ENCODE measurements at regions not wholly inside any gene's neighbourhood (a gene's known extent, or its start where the extent isn't known, plus 50 kb on each side); places are given as distances from the start of the nearest gene placed in this dataset.
"Not testable (repeated sequence)": the region's sequence is repeated elsewhere in the genome, so short reads cannot be mapped to it uniquely, and the experiment has no call there.

DNA sequence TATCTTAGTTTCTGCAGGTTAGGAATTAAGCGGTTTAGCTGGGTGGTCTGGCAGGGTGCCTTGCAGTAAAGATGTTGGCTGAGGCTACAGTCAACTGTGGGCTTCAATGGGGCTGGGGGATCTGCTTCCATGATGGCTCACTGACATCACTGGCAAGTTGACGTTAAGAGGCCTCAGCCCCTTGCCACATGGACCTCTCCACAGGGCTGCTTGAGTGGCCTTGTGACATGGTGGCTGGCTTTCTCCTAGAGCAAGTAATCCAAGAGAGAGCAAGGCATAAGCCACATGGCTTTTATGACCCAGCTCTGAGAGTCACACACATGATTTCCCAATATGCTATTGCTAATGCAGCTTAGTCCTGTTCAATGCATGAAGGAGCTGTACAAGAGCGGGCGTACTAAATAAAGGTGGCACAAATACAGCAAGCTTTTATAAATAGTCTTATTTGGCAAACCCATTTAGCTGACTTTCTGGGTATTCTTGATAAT, 109.1 kb downstream of the SEPTIN7 start:
- DNase-seq (ENCODE audit: low spot score) = no peak

DNA sequence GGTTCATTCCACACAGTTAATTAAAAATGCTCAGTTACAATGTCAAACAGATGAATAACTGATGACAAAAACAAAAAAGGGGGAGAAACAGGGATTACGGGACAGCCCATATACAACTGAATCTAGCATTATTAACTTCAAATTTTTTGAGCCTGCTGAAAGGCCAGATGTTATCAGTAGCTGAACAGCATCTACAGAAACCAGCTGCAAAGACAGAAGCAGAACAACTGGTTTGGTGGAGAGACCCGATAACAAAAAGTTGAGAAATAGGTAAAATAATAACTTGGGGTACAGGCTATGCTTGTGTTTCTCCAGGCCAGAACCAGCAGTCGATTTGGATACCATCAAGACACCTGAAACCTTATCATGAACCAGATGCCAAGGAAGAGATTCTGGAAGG, 109.8 kb downstream of the SEPTIN7 start:
- DNase-seq (ENCODE audit: low spot score) = not testable (repeated sequence)

GRCh38 chr7:35913350-35913749, 112.5 kb downstream of the SEPTIN7 start:
- DNase-seq (ENCODE audit: low spot score) = not testable (repeated sequence)

GRCh38 chr7:35914214-35914613, 113.4 kb downstream of the SEPTIN7 start:
- not testable (repeated sequence) for DNase-seq (ENCODE audit: low spot score)

- DNase-seq (ENCODE audit: low spot score) = not testable (repeated sequence)
Measured at GRCh38 chr7:35915247-35915955, 114.5 kb downstream of the SEPTIN7 start.

DNA sequence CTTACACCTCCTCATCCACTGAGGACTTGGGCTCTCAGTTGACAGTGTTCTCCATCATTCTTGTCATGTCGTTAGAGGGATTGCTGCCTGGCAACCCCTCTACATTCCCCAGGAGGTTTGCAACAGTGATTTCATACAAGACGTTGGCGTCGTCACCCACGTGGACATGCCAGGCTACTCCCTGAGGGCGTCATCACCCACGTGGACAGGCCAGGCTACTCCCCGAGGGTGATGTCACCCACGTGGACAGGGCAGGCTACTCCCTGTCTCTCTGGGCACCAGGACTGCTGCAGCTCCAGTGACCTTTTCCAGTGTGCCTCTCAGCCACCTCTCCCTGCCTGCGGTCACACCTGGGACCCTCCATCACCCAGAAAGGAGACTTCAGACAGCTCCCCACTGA, 117.4 kb downstream of the SEPTIN7 start:
- not testable (repeated sequence) for DNase-seq (ENCODE audit: low spot score)

DNA sequence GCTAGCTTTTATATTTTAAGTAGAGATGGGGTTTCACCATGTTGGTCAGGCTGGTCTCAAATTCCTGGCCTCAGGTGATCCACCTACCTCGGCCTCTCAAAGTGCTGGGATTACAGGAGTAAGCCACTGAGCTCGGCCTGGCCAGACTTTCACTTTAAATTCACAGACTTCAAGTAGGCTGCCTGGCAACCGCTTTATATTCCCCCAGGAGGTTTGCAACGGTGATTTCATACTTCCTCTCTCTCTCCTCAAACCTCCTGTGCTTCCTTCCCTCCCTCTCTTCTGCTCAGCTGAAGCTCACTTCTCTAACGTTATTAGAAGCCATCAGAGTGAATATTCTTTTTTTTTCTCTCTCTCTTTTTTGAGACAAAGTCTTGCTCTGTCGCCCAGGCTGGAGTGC, 118.8 kb downstream of the SEPTIN7 start:
- DNase-seq (ENCODE audit: low spot score) = not testable (repeated sequence)

GRCh38 chr7:35921338-35921737, 120.5 kb downstream of the SEPTIN7 start:
- DNase-seq (ENCODE audit: low spot score) = not testable (repeated sequence)

- not testable (repeated sequence) for DNase-seq (ENCODE audit: low spot score)
Measured at GRCh38 chr7:35924668-35925067, 123.8 kb downstream of the SEPTIN7 start.

DNA sequence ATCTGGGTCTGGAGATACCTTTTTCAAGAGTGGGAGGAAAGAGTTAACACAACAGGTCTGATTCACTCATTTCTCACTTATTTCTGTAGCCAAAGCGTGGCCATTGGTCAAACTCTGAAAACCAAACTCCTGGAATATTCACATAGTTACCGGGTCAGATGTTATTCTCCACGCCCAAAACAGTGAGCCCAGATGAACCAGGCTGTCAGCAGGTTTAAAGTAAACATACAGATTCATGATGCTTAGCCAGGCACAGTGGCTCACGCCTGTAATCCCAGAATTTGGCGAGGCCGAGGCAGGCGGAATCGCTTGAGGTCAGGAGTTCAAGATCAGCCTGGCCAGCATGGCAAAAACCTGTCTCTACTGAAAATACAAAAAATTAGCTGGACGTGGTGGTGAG, 126.1 kb downstream of the SEPTIN7 start:
- DNase-seq (ENCODE audit: low spot score) = not testable (repeated sequence)

DNA sequence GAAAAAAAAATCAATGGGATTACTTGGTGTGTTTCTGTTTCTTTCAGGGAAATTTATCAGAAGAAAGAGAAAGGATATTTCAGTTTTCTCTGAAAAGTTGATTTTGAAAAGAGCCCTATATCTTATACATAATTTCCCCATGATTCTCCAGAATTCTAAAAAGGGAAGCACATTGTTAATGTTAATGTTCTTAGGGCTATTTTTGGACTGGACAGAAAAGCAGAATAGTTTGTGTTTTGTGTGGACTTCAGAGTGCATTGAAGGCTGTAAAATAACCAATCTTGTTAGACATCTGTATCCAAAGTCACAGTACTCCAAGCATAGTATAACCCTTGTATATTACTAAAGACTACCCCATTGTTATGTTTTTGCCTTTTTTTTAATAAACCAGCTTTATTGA, 130.3 kb downstream of the SEPTIN7 start:
- not testable (repeated sequence) for DNase-seq (ENCODE audit: low spot score)

DNA sequence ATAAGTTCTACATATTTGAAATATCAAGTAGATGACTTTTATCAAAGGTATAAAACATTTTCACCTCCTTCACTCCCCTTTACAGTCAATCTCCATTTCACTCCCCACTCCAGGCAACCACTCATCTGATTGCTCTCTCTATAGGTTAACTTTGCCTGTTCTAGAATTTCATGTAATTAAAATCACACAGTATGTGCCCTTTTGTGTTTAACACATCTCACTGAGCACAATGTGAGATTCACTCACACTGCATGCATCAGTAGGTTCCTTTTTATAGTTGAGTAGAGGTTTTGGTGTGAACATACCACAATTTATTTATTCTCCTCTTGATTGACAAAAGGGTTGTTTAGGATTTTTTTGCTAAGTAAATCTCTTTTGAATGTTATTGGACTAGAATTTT, 130.7 kb downstream of the SEPTIN7 start:
- not testable (repeated sequence) for DNase-seq (ENCODE audit: low spot score)

DNA sequence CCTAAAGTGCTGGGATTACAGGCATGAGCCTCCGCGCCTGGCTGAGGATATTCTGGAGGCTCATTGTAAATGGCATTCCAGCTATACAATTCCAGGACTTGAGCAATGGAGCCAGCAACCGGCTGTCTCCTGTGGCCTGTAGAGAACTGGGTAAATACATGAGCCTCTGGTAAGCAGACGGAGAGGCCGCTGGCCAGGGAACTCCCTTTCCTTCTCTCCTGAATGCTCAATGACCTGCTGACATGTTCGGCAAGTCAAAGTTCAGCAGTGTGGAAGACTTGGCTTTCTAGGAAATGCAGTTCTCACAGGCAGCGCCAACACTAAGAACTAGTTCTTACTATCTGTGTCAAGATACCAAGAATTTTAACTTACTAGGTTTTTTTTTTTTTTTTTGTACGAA, 139.8 kb downstream of the SEPTIN7 start:
- DNase-seq (ENCODE audit: low spot score) = not testable (repeated sequence)

DNA sequence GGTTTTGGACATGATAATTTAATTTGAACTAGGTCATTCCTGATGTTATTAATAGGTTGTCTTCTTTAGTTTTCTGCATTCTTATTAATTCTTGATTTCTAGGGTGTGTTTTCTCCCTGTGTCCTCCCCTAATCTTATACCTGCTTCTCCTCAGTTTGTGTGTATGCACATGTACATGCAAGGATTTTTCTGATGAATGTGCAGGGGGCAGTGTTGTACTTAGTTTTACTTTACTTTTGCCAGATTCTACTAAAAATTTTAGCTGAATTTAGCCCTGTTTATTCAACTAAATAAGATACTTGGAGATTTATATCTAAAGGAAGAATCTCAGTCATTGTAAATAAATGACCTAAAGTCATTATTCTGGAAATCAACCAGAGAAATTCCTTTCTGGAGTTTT, 144.8 kb downstream of the SEPTIN7 start:
- not testable (repeated sequence) for DNase-seq (ENCODE audit: low spot score)

GRCh38 chr7:35955735-35956134, 154.9 kb downstream of the SEPTIN7 start:
- DNase-seq (ENCODE audit: low spot score) = not testable (repeated sequence)

DNA sequence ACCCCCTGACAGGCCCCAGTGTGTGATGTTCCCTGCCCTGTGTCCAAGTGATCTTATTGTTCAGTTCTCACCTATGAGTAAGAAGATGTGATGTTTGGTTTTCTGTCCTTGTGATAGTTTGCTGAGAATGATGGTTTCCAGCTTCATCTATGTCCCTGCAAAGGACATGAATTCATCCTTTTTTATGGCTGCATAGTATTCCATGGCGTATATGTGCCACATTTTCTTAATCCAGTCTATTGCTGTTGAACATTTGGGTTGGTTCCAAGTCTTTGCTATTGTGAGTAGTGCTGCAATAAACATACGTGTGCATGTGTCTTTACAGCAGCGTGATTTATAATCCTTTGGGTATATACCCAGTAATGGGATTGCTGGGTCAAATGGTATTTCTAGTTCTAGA, 156.1 kb downstream of the SEPTIN7 start:
- DNase-seq (ENCODE audit: low spot score) = not testable (repeated sequence)

GRCh38 chr7:35961260-35961659, 160.4 kb downstream of the SEPTIN7 start:
- DNase-seq (ENCODE audit: low spot score) = not testable (repeated sequence)

GRCh38 chr7:35962607-35963006, 161.8 kb downstream of the SEPTIN7 start:
- not testable (repeated sequence) for DNase-seq (ENCODE audit: low spot score)

DNA sequence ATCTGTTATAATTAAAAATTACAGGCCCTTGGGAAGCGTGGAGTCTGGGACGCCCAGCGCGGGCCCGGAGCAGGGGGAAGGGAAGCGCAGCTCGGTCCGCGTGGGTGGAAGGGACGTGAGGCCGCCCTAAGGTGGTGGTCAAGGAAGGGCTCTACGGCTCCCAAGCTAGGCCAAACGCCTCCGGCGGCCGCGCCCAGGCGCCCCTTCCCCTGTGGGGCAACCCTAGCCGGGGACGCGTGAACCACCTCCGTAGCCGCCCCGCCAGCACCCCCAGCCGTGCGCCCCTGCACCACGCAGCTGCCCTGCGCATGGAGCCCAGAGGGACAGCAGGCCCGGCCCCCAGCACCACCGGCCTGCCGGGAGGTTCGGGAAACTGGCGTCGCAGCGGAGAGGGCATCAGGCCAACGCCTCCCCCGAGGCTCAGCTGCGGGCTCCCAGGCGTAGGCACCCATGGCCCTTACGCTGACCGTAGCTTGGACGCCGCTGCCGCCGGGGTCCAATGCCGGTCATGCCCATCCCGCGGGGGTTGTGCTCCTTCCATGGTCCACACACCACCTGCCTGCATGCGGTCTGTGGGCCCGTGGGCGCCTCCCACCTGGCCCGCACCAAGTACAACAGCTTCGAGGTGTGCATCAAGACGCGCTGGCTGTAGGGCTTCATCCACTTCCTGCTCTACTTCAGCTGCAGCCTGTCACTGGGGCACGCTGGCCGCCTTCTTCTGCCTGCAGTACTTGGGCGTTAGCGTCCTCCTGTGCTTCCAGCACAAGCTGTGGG, 166.7 kb downstream of the SEPTIN7 start:
- no peak for DNase-seq (ENCODE audit: low spot score)

DNA sequence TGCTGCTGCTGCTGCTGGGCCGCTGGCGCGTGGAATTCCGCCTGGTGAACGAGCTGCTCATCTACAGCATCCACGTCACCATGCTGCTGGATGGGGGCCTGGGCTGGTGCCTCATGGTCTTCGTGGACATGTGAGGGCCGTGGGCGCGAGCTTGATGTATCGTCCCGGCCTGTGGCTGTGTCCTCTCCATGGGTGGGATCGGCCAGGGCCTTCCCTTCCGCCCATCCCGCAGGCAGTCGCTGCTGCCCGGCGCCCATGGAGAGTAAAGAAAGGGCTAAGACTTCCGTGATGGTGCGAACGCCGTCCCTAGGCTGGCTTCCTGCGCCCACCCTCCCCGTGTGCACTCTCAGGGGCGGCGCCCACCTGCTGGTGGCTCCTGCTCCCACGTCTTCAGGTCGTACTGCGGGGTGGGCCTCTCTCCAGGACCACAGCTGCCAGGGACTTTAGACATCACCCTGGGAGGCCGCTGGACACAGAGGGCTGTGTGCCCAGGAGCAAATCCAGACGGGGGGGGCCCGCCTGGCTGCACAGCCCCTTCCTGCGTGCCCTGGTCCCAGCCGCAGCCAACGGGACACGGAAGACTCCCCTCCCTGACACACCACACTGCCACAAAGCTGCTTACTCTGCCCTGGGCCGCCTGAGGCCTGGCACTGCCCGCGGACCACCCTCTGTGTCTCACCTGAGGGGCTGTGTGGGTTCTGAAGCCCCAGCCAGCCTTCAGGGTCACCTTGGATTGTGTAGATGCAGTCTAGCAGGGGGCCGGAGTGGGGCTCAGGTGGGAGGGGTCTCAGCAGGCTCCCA, 167.5 kb downstream of the SEPTIN7 start:
- DNase-seq (ENCODE audit: low spot score) = no peak

- no peak for DNase-seq (ENCODE audit: low spot score)
Measured at GRCh38 chr7:35969066-35969465, 168.2 kb downstream of the SEPTIN7 start.

- DNase-seq (ENCODE audit: low spot score) = no peak
Measured at GRCh38 chr7:35970458-35970857, 169.6 kb downstream of the SEPTIN7 start.

Data from germinal center (tissue), 1 donor.